Fibroblast of mammary gland (primary cell): ENCODE measurements at regions not wholly inside any gene's neighbourhood (a gene's known extent, or its start where the extent isn't known, plus 50 kb on each side); places are given as distances from the start of the nearest gene placed in this dataset.

Experiments
- DNase-seq: peaks from one replicate; pipeline ENCODE4 v3.0.0-alpha.2; 2010; ENCODE audit warnings: low read depth
- H3K4me3 ChIP-seq: 2 replicates; pipeline ENCODE4 v1.5.1; 2011; ENCODE audit warnings: low read depth, mild to moderate bottlenecking, low read length, moderate library complexity; ENCODE audit not compliant: control insufficient read depth
- TF ChIP-seq, protein P1 (sequence below): conservative IDR thresholded peaks from 2 replicates; pipeline ENCODE4 v1.5.1; 2011; ENCODE audit warnings: low read depth, low read length, inconsistent platforms; ENCODE audit not compliant: control insufficient read depth, insufficient read depth

DNA sequence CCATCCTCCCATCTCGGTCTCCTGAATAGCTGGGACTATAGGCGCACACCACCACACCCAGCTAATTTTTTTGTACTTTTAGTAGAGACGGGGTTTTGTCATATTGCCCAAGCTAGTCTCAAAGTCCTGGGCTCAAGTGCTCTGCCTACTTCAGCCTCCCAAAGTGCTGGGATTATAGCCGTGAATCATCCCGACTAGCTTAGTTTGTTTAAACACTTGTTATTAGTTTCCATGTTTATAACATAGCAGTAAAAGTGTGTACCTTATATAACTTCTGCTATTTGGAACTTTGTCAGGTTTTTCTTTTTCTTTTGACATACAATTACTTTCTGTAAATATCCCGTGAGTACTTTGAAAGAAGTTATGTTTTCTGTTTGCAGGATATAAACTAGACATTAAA is 60.6 kb upstream of the C1orf21 start:
- TF ChIP-seq, protein P1, sequence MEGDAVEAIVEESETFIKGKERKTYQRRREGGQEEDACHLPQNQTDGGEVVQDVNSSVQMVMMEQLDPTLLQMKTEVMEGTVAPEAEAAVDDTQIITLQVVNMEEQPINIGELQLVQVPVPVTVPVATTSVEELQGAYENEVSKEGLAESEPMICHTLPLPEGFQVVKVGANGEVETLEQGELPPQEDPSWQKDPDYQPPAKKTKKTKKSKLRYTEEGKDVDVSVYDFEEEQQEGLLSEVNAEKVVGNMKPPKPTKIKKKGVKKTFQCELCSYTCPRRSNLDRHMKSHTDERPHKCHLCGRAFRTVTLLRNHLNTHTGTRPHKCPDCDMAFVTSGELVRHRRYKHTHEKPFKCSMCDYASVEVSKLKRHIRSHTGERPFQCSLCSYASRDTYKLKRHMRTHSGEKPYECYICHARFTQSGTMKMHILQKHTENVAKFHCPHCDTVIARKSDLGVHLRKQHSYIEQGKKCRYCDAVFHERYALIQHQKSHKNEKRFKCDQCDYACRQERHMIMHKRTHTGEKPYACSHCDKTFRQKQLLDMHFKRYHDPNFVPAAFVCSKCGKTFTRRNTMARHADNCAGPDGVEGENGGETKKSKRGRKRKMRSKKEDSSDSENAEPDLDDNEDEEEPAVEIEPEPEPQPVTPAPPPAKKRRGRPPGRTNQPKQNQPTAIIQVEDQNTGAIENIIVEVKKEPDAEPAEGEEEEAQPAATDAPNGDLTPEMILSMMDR, result no peak
- no peak for DNase-seq
- H3K4me3 ChIP-seq, result no peak overlapping the region

DNA sequence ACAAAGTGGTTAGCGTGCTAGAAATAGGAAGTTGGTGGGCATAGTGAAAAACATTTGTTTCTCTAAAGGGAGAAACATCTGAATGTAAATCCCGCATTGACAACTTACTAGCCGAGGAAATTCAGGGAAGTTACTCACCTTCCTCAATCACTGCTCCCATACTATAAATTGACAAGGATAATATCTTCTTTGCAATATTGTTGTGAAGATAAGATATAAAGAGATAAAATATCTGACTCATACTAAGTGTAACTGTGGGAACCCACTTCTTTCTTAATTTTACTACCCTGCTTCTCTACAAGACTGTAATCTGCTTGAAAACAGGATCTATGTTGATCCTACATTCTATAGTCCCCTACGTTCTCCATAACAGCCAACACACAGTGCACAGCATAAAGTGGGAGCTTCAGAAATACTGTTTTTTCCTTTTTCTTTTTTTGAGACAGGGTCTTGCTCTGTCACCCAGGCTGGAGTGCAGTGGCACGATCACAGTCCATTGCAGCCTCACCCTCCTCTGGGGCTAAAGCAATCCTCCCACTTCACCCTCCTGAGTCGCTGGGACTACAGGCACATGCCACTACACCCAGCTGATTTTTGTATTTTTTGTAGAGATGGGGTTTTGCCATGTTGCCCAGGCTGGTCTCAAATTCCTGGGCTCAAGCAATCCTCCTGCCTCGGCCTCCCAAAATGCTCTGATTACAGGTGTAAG is 57.4 kb upstream of the C1orf21 start:
- no peak for DNase-seq
- no peak overlapping the region for H3K4me3 ChIP-seq
- TF ChIP-seq, protein P1, result no peak

DNA sequence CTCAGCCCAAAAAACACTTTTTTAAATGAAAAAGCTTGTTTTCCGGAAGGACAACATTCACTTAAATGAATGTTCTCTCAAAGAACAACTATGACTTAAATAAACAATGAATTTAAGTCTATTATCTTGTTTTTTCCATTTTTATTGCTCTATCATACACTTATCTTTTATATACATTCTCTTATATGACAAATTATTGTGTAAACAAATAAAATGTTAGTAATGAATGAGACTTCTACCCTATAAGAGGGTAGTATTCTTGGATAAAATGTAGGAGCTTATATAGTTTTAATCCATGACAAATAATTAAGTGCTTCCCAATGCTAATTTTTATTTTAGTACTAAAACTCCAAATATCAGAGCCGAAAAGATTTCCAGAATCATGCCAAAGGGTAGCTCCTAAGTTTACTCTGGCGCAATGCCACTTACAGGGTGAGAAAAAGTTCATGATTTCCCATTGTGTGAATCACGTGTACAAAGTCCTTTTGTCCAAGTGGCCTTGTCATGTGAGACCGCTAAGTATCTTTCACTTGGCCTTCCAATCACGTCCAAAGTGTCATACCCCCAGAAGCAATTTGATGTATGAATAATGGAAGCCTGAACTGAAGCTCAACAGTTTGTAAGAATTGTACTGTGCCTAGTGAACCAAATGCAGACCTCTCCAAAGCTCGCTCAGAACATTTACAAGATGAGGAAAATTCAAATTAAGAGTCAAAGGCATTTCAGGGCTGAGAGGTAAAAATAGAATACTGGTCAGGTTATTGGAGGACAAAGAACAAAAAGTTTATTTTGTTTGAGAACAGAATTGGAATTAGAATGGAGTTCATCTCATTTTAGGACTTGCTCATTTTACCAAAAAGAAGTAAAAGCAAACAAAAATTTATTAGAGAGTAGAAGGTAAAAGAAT is 56.6 kb upstream of the C1orf21 start:
- H3K4me3 ChIP-seq, result no peak overlapping the region
- DNase-seq, result no peak
- TF ChIP-seq, protein P1, result no peak

- TF ChIP-seq, protein P1, result no peak
- no peak for DNase-seq
- H3K4me3 ChIP-seq, result no peak overlapping the region
These were observed 56.0 kb upstream of the C1orf21 start for GRCh38 chr1:184330875-184331274.
